Duodenal mucosa (tissue), 2 donors: ENCODE measurements at regions not wholly inside any gene's neighbourhood (a gene's known extent, or its start where the extent isn't known, plus 50 kb on each side); places are given as distances from the start of the nearest gene placed in this dataset.

Experiments
- H3K27ac ChIP-seq: one replicate; pipeline ENCODE4 v1.7.0; 2013; ENCODE audit warnings: low read depth, low read length
- H3K27me3 ChIP-seq, 2 donors: one replicate each; pipeline ENCODE4 v1.7.0; 2013; ENCODE audit warnings: low read length in 2 of 2, control low read depth in 1 of 2; ENCODE audit not compliant: insufficient read depth in 2 of 2, control insufficient read depth in 1 of 2
- H3K36me3 ChIP-seq, 2 donors: one replicate each; pipeline ENCODE4 v1.7.0; 2013; ENCODE audit warnings: low read length in 2 of 2, control low read depth in 1 of 2; ENCODE audit not compliant: insufficient read depth in 2 of 2, control insufficient read depth in 1 of 2
- H3K4me1 ChIP-seq, 2 donors: one replicate each; pipeline ENCODE4 v1.7.0; 2013; ENCODE audit warnings: low read length in 2 of 2, control low read depth in 1 of 2; ENCODE audit not compliant: insufficient read depth in 2 of 2, control insufficient read depth in 1 of 2
- H3K4me3 ChIP-seq, 2 donors: one replicate each; pipeline ENCODE4 v1.7.0; 2013; ENCODE audit warnings: low read length in 2 of 2, low read depth in 1 of 2
- H3K9ac ChIP-seq, 2 donors: one replicate each; pipeline ENCODE4 v1.7.0; 2013; ENCODE audit warnings: low read length in 2 of 2, low read depth in 1 of 2
- H3K9me3 ChIP-seq, 2 donors: one replicate each; pipeline ENCODE4 v1.7.0; 2013; ENCODE audit warnings: low read length in 2 of 2, control low read depth in 1 of 2; ENCODE audit not compliant: control insufficient read depth in 1 of 2

DNA sequence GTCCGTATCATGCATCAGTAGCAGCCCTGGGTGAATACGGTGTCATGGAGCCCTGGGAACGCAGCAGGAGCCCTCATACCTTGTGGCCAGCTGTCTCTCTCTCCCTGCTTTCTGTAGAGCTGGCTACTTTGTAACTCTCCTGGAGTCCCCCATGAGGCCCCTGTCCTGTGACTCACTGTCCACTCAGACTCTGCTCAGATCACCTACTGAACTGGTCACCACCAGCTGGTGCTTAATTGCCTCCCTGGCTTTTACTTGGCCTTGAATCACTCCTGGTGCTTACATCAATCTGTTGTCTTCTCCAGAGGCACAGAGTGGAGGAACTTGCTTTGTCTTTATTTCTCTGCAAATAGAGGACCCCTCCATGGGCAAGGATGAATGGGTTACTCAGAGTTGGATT lies 172.7 kb downstream of the HRH4 start:
- Histone ChIP-seq H3K4me3 (no peak overlapping the region), H3K27ac (no peak overlapping the region), H3K4me1 (no peaks in the 10 kb centered on the region), H3K36me3 (no peaks in the 10 kb centered on the region), H3K9ac (no peak overlapping the region), H3K27me3 (peaks cover 0 to 4% of the 10 kb centered on the region in 2 donors), H3K9me3 (no peaks in the 10 kb centered on the region)

DNA sequence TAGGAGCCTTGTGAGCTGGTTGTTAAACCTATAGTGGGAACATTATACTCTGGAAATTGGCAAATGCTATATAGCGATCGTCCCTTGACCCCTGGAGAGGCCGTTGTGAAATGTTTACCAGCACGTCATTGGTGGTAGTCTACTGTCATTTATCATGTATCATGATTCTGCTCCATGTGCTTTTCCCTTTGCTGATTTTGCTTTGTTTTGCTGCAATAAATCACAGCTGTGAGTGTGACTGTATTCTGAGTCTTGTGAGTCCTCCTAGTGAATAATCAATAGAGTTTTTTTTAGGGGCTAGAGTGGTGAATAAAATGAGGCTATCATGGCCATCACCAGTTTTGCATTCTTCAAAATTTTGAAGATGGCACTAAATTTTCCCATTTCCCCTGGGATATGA lies 189.1 kb downstream of the HRH4 start:
- Histone ChIP-seq H3K36me3 (no peaks in the 10 kb centered on the region), H3K9me3 (peaks cover 0 to 3% of the 10 kb centered on the region in 2 donors), H3K27me3 (no peaks in the 10 kb centered on the region), H3K9ac (no peak overlapping the region), H3K4me3 (no peak overlapping the region), H3K4me1 (no peaks in the 10 kb centered on the region), H3K27ac (no peak overlapping the region)

DNA sequence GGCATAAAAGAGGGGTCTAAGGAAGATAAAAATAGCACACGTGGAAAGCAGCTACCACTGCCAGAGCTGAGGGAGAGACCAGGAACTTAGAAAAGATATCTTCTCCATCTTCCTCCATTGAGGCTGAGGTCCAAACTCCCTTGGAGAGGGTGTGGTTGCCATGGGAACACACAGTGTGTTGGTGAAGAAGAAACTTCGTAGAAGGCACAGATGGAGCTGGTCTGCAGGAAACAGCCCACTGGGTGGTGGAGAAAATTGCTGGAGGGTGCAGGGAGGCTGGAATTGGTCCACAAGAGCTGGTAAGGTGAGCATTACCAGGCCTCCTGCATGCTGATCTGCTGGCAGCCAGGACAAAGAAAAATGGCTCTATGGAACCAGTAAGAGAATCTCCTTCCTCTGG lies 191.0 kb downstream of the HRH4 start:
- H3K27me3 ChIP-seq = no peaks in the 10 kb centered on the region
- H3K4me1 ChIP-seq = no peaks in the 10 kb centered on the region
- H3K9me3 ChIP-seq = peaks cover 0 to 3% of the 10 kb centered on the region in 2 donors
- H3K9ac ChIP-seq = no peak overlapping the region
- no peak overlapping the region for H3K27ac ChIP-seq
- no peak overlapping the region for H3K4me3 ChIP-seq
- no peaks in the 10 kb centered on the region for H3K36me3 ChIP-seq

DNA sequence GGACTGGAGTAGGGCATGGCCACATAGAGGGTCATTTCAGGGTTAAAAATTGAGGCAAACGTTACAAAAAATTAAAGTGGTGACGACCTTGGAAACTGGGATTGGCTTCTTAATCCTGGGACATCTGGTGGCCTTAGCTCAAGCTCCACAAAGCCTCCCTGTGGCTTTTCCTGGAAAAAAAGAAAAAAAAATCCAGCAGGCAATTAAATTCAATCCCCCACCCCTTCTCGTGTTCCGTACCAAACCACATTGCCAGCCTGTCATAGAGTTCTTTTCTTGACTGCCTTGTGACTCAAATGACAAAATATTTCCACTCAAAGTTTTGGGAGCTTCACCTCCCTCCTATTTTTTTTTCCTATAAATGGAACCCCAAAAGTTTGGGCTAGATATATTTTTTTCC lies 195.6 kb downstream of the HRH4 start:
- Histone ChIP-seq H3K36me3 (no peaks in the 10 kb centered on the region), H3K9me3 (peaks cover 0 to 3% of the 10 kb centered on the region in 2 donors), H3K27ac (no peak overlapping the region), H3K4me1 (peaks cover 6 to 11% of the 10 kb centered on the region in 2 donors), H3K4me3 (no peak overlapping the region), H3K9ac (no peak overlapping the region), H3K27me3 (no peaks in the 10 kb centered on the region)

DNA sequence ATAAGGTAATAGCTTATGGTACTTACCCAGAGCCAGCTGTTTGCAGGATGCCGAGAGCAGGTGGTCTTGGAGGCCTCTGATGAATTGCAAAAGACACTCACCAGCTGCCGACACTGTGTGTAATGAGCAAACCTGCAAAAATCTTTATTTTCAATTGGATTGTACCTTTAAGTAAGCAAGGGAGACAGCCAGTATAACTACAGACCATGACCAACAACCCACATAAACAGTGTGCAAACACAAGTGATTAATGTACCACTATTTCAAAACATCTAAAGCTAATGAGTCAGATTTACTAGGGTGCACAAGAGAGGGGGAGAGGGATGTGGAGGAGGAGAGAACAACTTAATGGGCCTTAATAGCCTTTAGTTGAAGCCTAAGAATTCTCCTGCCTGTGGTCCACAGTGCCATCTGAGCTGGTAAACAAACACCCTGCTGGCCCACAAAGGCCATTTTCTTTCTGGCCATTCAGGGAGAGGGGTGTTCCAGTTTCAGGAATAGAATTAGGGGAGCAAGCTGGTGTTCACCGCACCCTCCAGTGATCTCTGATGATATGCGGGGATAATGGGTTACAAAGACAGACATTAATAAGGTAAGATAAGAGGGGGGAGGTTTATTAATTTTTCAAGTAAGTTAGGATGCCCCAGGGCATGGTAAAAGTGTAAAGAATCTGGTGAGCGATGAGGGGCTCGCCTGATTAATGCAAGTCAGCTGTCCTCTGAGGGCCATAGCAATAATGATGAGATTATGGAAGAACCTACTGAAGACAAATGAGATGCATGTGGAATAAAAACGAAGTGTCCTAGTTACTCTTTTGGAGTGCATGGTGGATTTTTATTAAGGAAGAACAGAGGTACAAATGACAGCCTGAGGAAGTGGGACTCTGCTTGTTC lies 196.4 kb downstream of the HRH4 start:
- Histone ChIP-seq H3K27ac (no peak overlapping the region), H3K36me3 (no peaks in the 10 kb centered on the region), H3K9me3 (no peaks in the 10 kb centered on the region), H3K9ac (no peak overlapping the region), H3K27me3 (no peaks in the 10 kb centered on the region), H3K4me1 (peaks cover 6 to 11% of the 10 kb centered on the region in 2 donors), H3K4me3 (no peak overlapping the region)

DNA sequence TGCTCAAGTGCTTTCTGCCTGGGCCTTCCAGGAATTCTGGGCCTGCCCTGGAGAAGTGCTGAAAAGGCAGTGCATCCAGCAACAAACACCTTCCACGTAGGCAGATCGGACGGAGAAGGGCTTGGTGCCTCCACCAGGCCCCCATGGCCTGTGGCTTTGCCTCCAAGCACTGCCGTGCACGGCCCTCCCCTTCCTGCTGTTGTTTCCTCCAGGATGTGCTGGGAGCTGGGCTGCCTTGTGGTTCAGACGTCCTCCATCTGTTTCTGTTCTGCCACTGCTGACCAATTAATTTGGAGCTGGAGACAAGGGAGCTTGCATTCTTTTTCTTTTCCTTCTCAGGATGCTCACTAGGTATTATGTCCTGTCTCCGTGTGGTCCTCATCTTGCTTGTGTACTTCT lies 197.0 kb downstream of the HRH4 start:
- peaks cover 6 to 11% of the 10 kb centered on the region in 2 donors for H3K4me1 ChIP-seq
- no peaks in the 10 kb centered on the region for H3K27me3 ChIP-seq
- no peak overlapping the region for H3K4me3 ChIP-seq
- no peaks in the 10 kb centered on the region for H3K36me3 ChIP-seq
- no peak overlapping the region for H3K27ac ChIP-seq
- no peak overlapping the region for H3K9ac ChIP-seq
- H3K9me3 ChIP-seq = no peaks in the 10 kb centered on the region

DNA sequence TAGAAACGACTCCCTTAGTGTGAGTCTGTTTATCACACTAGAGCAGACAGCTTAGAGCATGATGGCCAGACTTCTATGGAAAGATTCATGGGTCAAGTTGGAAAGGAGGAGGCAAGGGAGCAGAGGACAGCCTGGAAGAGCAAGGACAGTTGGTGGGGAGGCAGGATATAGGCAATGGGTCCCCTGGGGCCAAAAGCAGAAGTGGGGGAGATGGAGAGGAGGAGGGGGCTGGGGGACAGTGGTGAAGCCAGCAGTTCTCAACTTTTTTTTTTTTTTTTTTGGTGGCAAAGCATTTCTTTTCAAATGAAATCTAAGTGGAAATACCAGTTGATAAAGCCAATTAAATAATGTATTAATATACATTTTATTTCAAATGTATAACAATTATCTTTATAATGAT lies 197.9 kb downstream of the HRH4 start:
- H3K36me3 ChIP-seq = no peaks in the 10 kb centered on the region
- H3K27ac ChIP-seq = no peak overlapping the region
- no peak overlapping the region for H3K9ac ChIP-seq
- H3K27me3 ChIP-seq = no peaks in the 10 kb centered on the region
- no peaks in the 10 kb centered on the region for H3K9me3 ChIP-seq
- peaks cover 6 to 11% of the 10 kb centered on the region in 2 donors for H3K4me1 ChIP-seq
- H3K4me3 ChIP-seq = no peak overlapping the region

DNA sequence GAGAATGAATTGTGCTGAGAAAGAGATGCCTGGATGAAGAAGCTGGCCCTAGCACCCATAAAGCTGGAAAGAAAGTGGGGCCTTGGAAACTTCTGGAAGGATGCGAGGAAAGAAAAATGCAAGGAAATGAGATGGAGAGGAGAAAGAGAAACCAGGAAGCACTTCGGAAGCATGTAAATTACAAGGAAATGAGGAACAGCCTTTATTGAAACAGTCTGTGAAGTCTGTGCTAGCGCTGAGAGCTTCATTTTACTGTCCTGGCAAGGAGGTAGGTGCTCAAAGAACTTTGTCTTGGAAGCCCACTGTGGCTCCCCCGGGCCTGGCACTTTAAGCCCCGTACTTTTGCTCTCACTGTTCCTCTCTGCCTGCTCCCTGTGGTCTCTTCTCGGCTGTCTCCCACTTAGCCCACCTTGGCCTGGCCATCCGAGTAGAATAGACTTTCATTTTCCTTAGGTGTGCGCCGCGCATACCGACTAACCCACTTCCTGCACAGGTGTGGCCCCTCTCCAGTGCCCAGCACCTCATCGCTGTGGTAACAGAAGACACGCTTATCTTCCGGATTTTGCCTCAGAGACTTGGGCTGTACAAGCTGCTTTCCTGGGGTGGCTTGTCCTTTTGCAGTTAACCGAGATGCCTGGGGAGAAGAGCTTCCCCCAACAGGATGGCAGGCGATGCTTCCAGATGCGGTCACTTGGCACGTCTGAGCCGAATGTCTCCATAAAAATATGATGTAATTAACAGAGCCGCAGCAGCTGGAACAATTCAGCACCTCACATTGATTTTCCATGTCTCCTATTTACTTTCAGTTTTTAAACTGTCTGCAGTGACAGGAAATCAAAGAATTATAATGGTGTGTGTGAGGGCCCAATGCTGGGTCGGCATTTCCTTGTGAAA lies 199.6 kb downstream of the HRH4 start:
- H3K36me3 ChIP-seq = no peaks in the 10 kb centered on the region
- peaks cover 6 to 11% of the 10 kb centered on the region in 2 donors for H3K4me1 ChIP-seq
- no peaks in the 10 kb centered on the region for H3K9me3 ChIP-seq
- no peak overlapping the region for H3K27ac ChIP-seq
- peak overlapping the region; percentile 52 to 59 for H3K9ac ChIP-seq
- H3K4me3 ChIP-seq = peak overlapping the region; percentile 81 to 82
- H3K27me3 ChIP-seq = no peaks in the 10 kb centered on the region

DNA sequence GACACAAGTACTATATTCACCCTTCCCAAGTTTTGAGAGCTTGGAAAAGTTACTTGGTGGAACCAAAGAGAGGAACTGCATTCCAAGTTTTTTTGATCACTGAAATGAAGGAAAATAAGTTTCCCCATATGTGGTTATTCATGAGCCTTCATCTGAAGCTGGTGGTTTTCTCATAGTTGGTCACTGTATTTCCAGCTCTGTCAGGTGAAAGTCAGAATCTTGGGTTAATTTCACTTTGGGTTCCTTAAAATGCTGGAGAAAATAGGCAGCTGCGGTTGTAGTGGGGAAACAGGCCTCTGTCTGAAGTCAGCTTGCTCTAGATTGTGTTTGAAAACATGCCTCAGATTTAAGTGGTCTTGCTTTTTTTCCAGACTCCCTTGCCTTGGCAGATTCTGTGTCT lies 200.5 kb downstream of the HRH4 start:
- H3K9ac ChIP-seq = no peak overlapping the region
- H3K4me1 ChIP-seq = peaks cover 6 to 11% of the 10 kb centered on the region in 2 donors
- H3K27ac ChIP-seq = no peak overlapping the region
- H3K27me3 ChIP-seq = no peaks in the 10 kb centered on the region
- H3K4me3 ChIP-seq = no peak overlapping the region
- no peaks in the 10 kb centered on the region for H3K9me3 ChIP-seq
- no peaks in the 10 kb centered on the region for H3K36me3 ChIP-seq

DNA sequence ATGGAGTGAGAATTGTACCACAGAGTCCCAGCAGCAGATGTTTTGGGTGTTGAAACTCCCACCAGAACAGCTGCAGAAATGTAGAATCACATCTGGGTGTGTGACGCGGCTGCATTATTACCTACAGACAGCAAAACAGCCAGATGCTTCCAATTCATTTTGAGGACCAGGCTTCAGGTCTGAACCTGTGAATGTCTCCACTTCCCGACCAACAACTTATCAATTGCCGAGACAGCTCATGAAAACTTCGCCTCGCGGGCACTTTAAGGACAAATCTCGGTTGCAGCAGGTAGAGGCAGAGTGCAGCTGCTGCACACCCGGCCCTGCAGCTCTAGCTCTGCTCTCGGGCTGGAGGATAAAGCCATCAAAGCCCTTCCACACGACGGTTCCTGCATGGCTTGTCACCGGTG lies 202.0 kb downstream of the HRH4 start:
- no peaks in the 10 kb centered on the region for H3K36me3 ChIP-seq
- no peak overlapping the region for H3K4me3 ChIP-seq
- H3K4me1 ChIP-seq = peaks cover 6 to 11% of the 10 kb centered on the region in 2 donors
- H3K9ac ChIP-seq = no peak overlapping the region
- no peaks in the 10 kb centered on the region for H3K27me3 ChIP-seq
- no peak overlapping the region for H3K27ac ChIP-seq
- H3K9me3 ChIP-seq = no peaks in the 10 kb centered on the region
